GM12878 (cell line): ENCODE measurements at regions not wholly inside any gene's neighbourhood (a gene's known extent, or its start where the extent isn't known, plus 50 kb on each side); places are given as distances from the start of the nearest gene placed in this dataset.

Source experiments
- ATAC-seq: fragments of 200-7000 bp; cut with Tn5 transposase; 3 replicates; pipeline ENCODE4 v1.9.1; 2020; ENCODE audit warnings: mild to moderate bottlenecking, moderate library complexity
- BruUV-seq: library from RNA; stranded (reverse); fragments of 400-500 nt; replicated peaks from 2 replicates; lab custom pipeline; 2021; lab: Mats Ljungman, UMichigan
- CTCF ChIA-PET: fragments of 300-600 bp; sonication (Branson Sonifier 250); formaldehyde crosslinking; extraction: SDS; loops from one replicate; lab custom pipeline; 2021; ENCODE audit warnings: inconsistent platforms; lab: Yijun Ruan, JAX
- POLR2A ChIA-PET: fragments of 350-600 bp; formaldehyde crosslinking; extraction: SDS; loops from one replicate; lab custom pipeline; 2021; ENCODE audit warnings: inconsistent platforms; lab: Charles Lee
- RAD21 ChIA-PET: fragments of 300-600 bp; sonication (Branson Sonifier 250); formaldehyde crosslinking; loops from one replicate; lab custom pipeline; 2023; ENCODE audit warnings: antibody characterized with exemption; ENCODE audit not compliant: unreplicated experiment; lab: Charles Lee
- SMC1A ChIA-PET: fragments of 300-600 bp; sonication (Branson Sonifier 250); formaldehyde crosslinking; loops from one replicate; lab custom pipeline; 2023; ENCODE audit not compliant: unreplicated experiment, uncharacterized antibody; lab: Charles Lee
- DNase-seq: peaks from one replicate; pipeline ENCODE4 v3.0.0-alpha.2; 2011; ENCODE audit warnings: low read depth, low spot score
- FAIRE-seq: peaks from 3 replicates; lab custom pipeline; 2011; peaks lifted over from hg19 to GRCh38; lab: Jason Lieb, UNC
- H2AFZ ChIP-seq: 2 replicates; pipeline ENCODE4 v1.6.0; 2011; ENCODE audit warnings: low read depth, low read length, control low read depth; ENCODE audit not compliant: control insufficient read depth
- H3K27ac ChIP-seq: 2 replicates; pipeline ENCODE4 v1.5.1; 2011; ENCODE audit warnings: control low read depth; ENCODE audit not compliant: control insufficient read depth, insufficient read depth
- H3K27me3 ChIP-seq, 2 experiments: replicated peaks in 1 of 2; 2 replicates each; pipeline versions ENCODE4 v1.6.0 to v1.6.1; 2011; ENCODE audit warnings: low read length in 1 of 2; ENCODE audit not compliant: control insufficient read depth in 2 of 2, insufficient read depth in 2 of 2
- H3K36me3 ChIP-seq, 2 experiments: 2 replicates each; pipeline ENCODE4 v1.5.1; 2011; ENCODE audit warnings: low read length in 1 of 2; ENCODE audit not compliant: control insufficient read depth in 2 of 2, insufficient read depth in 2 of 2
- H3K4me1 ChIP-seq: 2 replicates; pipeline ENCODE4 v1.6.1; 2011; ENCODE audit warnings: mild to moderate bottlenecking, low read length, moderate library complexity, mixed read lengths; ENCODE audit not compliant: control insufficient read depth, insufficient read depth
- H3K4me2 ChIP-seq: 2 replicates; pipeline ENCODE4 v1.6.0; 2011; ENCODE audit warnings: control low read depth; ENCODE audit not compliant: control insufficient read depth, insufficient read depth
- H3K4me3 ChIP-seq: fragments of 200-600 bp; sonication (generic); 2 replicates; pipeline ENCODE4 v1.5.1; 2016
- H3K79me2 ChIP-seq: 2 replicates; pipeline ENCODE4 v1.6.0; 2011; ENCODE audit warnings: low read length; ENCODE audit not compliant: control insufficient read depth, insufficient read depth
- H3K9ac ChIP-seq: 2 replicates; pipeline ENCODE4 v1.8.0; 2011; ENCODE audit warnings: low read length, control low read depth, mixed read lengths; ENCODE audit not compliant: control insufficient read depth, insufficient read depth
- H3K9me3 ChIP-seq: replicated peaks from 3 replicates; pipeline ENCODE4 v1.5.1; 2011; ENCODE audit warnings: mild to moderate bottlenecking, low read length; ENCODE audit not compliant: control insufficient read depth, insufficient read depth
- H4K20me1 ChIP-seq: 2 replicates; pipeline ENCODE4 v1.6.0; 2011; ENCODE audit not compliant: control insufficient read depth, insufficient read depth
- ATF7 ChIP-seq: fragments of 450-650 bp; IDR thresholded peaks from 2 replicates; pipeline ENCODE4 v1.6.1; 2016; ENCODE audit warnings: low read depth, mild to moderate bottlenecking
- CREB1 ChIP-seq: IDR thresholded peaks from 2 replicates; pipeline ENCODE4 v1.6.1; 2012; ENCODE audit warnings: low read depth, mild to moderate bottlenecking, inconsistent platforms
- DPF2 ChIP-seq: fragments of 450-650 bp; IDR thresholded peaks from 2 replicates; pipeline ENCODE4 v1.6.1; 2017; ENCODE audit warnings: mild to moderate bottlenecking
- MAX ChIP-seq: IDR thresholded peaks from 2 replicates; pipeline ENCODE4 v1.6.1; 2012; ENCODE audit warnings: low read depth, low read length, improper control_type of control experiment
- NFYA ChIP-seq: IDR thresholded peaks from 2 replicates; pipeline ENCODE4 v1.6.1; 2011; ENCODE audit warnings: low read depth, mild to moderate bottlenecking, low read length, improper control_type of control experiment, borderline replicate concordance
- SREBF1 ChIP-seq: IDR thresholded peaks from 2 replicates; pipeline ENCODE4 v1.6.1; 2012; ENCODE audit warnings: mild to moderate bottlenecking, low read length
- YBX1 ChIP-seq: fragments of 450-650 bp; IDR thresholded peaks from 2 replicates; pipeline ENCODE4 v1.6.1; 2016; ENCODE audit warnings: antibody characterized with exemption
- ZBTB4 ChIP-seq: fragments of 450-650 bp; formaldehyde crosslinking; IDR thresholded peaks from 2 replicates; pipeline ENCODE4 v1.4.0; 2022; ENCODE audit warnings: mild to moderate bottlenecking, moderate library complexity
- ZNF24 ChIP-seq: fragments of 450-650 bp; IDR thresholded peaks from 2 replicates; pipeline ENCODE4 v1.6.1; 2017; ENCODE audit warnings: antibody characterized with exemption, mild to moderate bottlenecking
- ZNF274 ChIP-seq: IDR thresholded peaks from one replicate; pipeline ENCODE4 v1.8.0; 2011; ENCODE audit not compliant: insufficient read length, insufficient read depth
- WGBS: methylation state at CpG from one replicate; pipeline ENCODE4 v1.1.6; 2016; ENCODE audit warnings: low lambda C conversion rate; ENCODE audit not compliant: insufficient replicate concordance, insufficient coverage; ENCODE audit errors: missing lambda C conversion rate; 5-methylcytosine and 5-hydroxymethylcytosine counted together
- in situ Hi-C: fragments of 300-500 bp; cut with MboI; formaldehyde crosslinking; loops from 9 replicates; pipeline ENCODE4 v1.14.3; 2018; ENCODE audit warnings: mixed read lengths
- intact Hi-C: fragments of 100-400 bp; cut with micrococcal nuclease; formaldehyde crosslinking; loops from one replicate; pipeline ENCODE4 v1.14.2; 2022; ENCODE audit not compliant: unreplicated experiment
- TF ChIP-seq, protein P1 (sequence below): IDR thresholded peaks from 2 replicates; pipeline ENCODE4 v1.6.1; 2011; ENCODE audit warnings: borderline replicate concordance, low read depth, mild to moderate bottlenecking, moderate library complexity, low read length; ENCODE audit not compliant: insufficient read depth, poor library complexity, severe bottlenecking
- TF ChIP-seq, protein P2 (sequence below): fragments of 450-650 bp; formaldehyde crosslinking; IDR thresholded peaks from 2 replicates; pipeline ENCODE4 v1.4.0; 2020; ENCODE audit warnings: mild to moderate bottlenecking, moderate library complexity
- TF ChIP-seq, protein P3 (sequence below), 3 experiments: IDR thresholded peaks in 2 of 3; conservative IDR thresholded peaks in 1 of 3; 2 replicates each; pipeline ENCODE4 v1.5.1; 2011; ENCODE audit warnings: low read depth in 3 of 3, low read length in 3 of 3, mild to moderate bottlenecking in 3 of 3, control low read depth in 2 of 3, moderate library complexity in 2 of 3, inconsistent platforms in 1 of 3, mixed read lengths in 1 of 3; ENCODE audit not compliant: control insufficient read depth in 2 of 3, insufficient read depth in 1 of 3; ENCODE audit errors: extremely low read depth in 1 of 3

- TF ChIP-seq DPF2: no peak
- no peak for TF ChIP-seq SREBF1
- TF ChIP-seq ZNF274: no peak
- TF ChIP-seq, protein P1, sequence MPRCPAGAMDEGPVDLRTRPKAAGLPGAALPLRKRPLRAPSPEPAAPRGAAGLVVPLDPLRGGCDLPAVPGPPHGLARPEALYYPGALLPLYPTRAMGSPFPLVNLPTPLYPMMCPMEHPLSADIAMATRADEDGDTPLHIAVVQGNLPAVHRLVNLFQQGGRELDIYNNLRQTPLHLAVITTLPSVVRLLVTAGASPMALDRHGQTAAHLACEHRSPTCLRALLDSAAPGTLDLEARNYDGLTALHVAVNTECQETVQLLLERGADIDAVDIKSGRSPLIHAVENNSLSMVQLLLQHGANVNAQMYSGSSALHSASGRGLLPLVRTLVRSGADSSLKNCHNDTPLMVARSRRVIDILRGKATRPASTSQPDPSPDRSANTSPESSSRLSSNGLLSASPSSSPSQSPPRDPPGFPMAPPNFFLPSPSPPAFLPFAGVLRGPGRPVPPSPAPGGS: no peak
- TF ChIP-seq ATF7: no peak
- TF ChIP-seq MAX: no peak
These were observed 238.1 kb upstream of the BLID start (continued) for GRCh38 chr11:122354025-122354697.

DNA sequence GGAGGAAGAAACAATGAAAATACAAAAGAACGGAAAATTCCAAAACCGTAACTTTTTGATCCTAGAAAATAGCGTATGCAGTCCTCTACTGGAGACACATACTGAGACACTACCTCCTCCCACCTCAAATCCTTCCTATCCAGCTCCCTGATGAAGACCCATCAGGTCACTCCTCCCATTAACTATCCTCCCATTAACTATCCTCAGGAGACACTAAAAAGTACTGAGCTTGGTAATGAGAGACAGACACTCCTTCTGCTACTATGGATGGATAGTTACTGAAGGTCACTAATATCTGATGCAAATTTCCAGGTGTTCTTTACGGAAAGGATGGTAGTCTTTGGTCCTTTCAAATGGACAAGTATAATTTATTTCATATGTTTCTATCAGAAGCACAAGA lies 237.5 kb upstream of the BLID start:
- no peak overlapping the region for H3K27ac ChIP-seq
- H4K20me1 ChIP-seq: no peaks in the 10 kb centered on the region
- POLR2A ChIA-PET: no interaction called here
- H3K9ac ChIP-seq: no peak overlapping the region
- H3K79me2 ChIP-seq: no peaks in the 10 kb centered on the region
- no peak overlapping the region for H2AFZ ChIP-seq
- no peaks in the 10 kb centered on the region for H3K4me1 ChIP-seq
- intact Hi-C loops: no loop called here
- in situ Hi-C loops: no loop called here
- WGBS: 59% methylated on average over 4 of the region's 4 CpGs
- BruUV-seq: no TSS peak
- RAD21 ChIA-PET: no interaction called here
- no peaks in the 10 kb centered on the region for H3K9me3 ChIP-seq
- no peak for FAIRE-seq
- H3K4me2 ChIP-seq: no peak overlapping the region
- CTCF ChIA-PET: no interaction called here
- SMC1A ChIA-PET: no interaction called here
- H3K36me3 ChIP-seq: no peaks in the 10 kb centered on the region
- ATAC-seq: no peak
- H3K4me3 ChIP-seq: no peak overlapping the region
- no peak for DNase-seq
- H3K27me3 ChIP-seq: no peaks in the 10 kb centered on the region
- TF ChIP-seq, protein P2, sequence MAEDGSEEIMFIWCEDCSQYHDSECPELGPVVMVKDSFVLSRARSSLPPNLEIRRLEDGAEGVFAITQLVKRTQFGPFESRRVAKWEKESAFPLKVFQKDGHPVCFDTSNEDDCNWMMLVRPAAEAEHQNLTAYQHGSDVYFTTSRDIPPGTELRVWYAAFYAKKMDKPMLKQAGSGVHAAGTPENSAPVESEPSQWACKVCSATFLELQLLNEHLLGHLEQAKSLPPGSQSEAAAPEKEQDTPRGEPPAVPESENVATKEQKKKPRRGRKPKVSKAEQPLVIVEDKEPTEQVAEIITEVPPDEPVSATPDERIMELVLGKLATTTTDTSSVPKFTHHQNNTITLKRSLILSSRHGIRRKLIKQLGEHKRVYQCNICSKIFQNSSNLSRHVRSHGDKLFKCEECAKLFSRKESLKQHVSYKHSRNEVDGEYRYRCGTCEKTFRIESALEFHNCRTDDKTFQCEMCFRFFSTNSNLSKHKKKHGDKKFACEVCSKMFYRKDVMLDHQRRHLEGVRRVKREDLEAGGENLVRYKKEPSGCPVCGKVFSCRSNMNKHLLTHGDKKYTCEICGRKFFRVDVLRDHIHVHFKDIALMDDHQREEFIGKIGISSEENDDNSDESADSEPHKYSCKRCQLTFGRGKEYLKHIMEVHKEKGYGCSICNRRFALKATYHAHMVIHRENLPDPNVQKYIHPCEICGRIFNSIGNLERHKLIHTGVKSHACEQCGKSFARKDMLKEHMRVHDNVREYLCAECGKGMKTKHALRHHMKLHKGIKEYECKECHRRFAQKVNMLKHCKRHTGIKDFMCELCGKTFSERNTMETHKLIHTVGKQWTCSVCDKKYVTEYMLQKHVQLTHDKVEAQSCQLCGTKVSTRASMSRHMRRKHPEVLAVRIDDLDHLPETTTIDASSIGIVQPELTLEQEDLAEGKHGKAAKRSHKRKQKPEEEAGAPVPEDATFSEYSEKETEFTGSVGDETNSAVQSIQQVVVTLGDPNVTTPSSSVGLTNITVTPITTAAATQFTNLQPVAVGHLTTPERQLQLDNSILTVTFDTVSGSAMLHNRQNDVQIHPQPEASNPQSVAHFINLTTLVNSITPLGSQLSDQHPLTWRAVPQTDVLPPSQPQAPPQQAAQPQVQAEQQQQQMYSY: no peak
- no peak for TF ChIP-seq DPF2
- TF ChIP-seq ZNF24: no peak
- no peak for TF ChIP-seq NFYA
- TF ChIP-seq ZBTB4 (CRISPR knock-in tag): no peak
- no peak for TF ChIP-seq CREB1
- TF ChIP-seq, protein P3, sequence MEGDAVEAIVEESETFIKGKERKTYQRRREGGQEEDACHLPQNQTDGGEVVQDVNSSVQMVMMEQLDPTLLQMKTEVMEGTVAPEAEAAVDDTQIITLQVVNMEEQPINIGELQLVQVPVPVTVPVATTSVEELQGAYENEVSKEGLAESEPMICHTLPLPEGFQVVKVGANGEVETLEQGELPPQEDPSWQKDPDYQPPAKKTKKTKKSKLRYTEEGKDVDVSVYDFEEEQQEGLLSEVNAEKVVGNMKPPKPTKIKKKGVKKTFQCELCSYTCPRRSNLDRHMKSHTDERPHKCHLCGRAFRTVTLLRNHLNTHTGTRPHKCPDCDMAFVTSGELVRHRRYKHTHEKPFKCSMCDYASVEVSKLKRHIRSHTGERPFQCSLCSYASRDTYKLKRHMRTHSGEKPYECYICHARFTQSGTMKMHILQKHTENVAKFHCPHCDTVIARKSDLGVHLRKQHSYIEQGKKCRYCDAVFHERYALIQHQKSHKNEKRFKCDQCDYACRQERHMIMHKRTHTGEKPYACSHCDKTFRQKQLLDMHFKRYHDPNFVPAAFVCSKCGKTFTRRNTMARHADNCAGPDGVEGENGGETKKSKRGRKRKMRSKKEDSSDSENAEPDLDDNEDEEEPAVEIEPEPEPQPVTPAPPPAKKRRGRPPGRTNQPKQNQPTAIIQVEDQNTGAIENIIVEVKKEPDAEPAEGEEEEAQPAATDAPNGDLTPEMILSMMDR (IDR thresholded peaks at IDR 0.05 in 2 of 3, conservative IDR thresholded peaks at IDR 0.05 in 1 of 3; ENCODE audit: control insufficient read depth in 2 of 3, extremely low read depth in 1 of 3, insufficient read depth in 1 of 3, low read depth in 3 of 3, low read length in 3 of 3): no peak
- no peak for TF ChIP-seq YBX1
